H1 (cell line): ENCODE measurements at regions not wholly inside any gene's neighbourhood (a gene's known extent, or its start where the extent isn't known, plus 50 kb on each side); places are given as distances from the start of the nearest gene placed in this dataset.
"Not testable (repeated sequence)": the region's sequence is repeated elsewhere in the genome, so short reads cannot be mapped to it uniquely, and the experiment has no call there.

Experiments used
- CTCF ChIA-PET: fragments of 300-600 bp; sonication (Branson Sonifier 250); formaldehyde crosslinking; loops from one replicate; lab custom pipeline; 2021; ENCODE audit not compliant: partially characterized antibody; lab: Charles Lee
- POLR2A ChIA-PET: fragments of 300-600 bp; sonication (Branson Sonifier 250); formaldehyde crosslinking; loops from one replicate; lab custom pipeline; 2021; ENCODE audit warnings: inconsistent platforms; ENCODE audit not compliant: partially characterized antibody; lab: Charles Lee
- DNase-seq, 2 experiments: peaks; one replicate each; pipeline versions ENCODE4 v3.0.0 to v3.0.0-alpha.2; 2010 to 2022; ENCODE audit warnings: low spot score in 2 of 2, low read depth in 1 of 2, mixed read lengths in 1 of 2
- FAIRE-seq: peaks from 2 replicates; lab custom pipeline; 2011; peaks lifted over from hg19 to GRCh38; lab: Jason Lieb, UNC
- H2AFZ ChIP-seq: 2 replicates; pipeline ENCODE4 v1.8.1; 2012; ENCODE audit warnings: low read length, inconsistent platforms
- H2AK5ac ChIP-seq: 2 replicates; pipeline ENCODE4 v1.6.1; 2013; ENCODE audit warnings: low read depth, low read length
- H2BK120ac ChIP-seq: replicated peaks from 2 replicates; pipeline ENCODE3; 2013; ENCODE audit warnings: low read depth, low read length, inconsistent platforms
- H2BK12ac ChIP-seq: 2 replicates; pipeline ENCODE4 v1.6.1; 2013; ENCODE audit warnings: low read depth, low read length
- H2BK15ac ChIP-seq: 2 replicates; pipeline ENCODE4 v1.6.1; 2013; ENCODE audit warnings: low read length
- H2BK20ac ChIP-seq: 2 replicates; pipeline ENCODE4 v1.6.1; 2013; ENCODE audit warnings: low read length
- H2BK5ac ChIP-seq: 2 replicates; pipeline ENCODE4 v1.6.1; 2013; ENCODE audit warnings: low read depth, low read length
- H3K14ac ChIP-seq: 2 replicates; pipeline ENCODE4 v1.6.1; 2013; ENCODE audit warnings: inconsistent platforms; ENCODE audit not compliant: insufficient read length
- H3K18ac ChIP-seq: 2 replicates; pipeline ENCODE4 v1.6.1; 2013; ENCODE audit warnings: low read length; ENCODE audit errors: extremely low read depth
- H3K23ac ChIP-seq: 2 replicates; pipeline ENCODE4 v1.6.1; 2013; ENCODE audit warnings: inconsistent platforms; ENCODE audit not compliant: insufficient read length
- H3K23me2 ChIP-seq: 2 replicates; pipeline ENCODE4 v1.6.1; 2013; ENCODE audit warnings: low read depth, low read length
- H3K27ac ChIP-seq: 2 replicates; pipeline ENCODE4 v1.6.1; 2011; ENCODE audit warnings: low read depth, low read length, inconsistent platforms
- H3K27me3 ChIP-seq, 4 experiments: replicated peaks in 1 of 4; 1 replicate in 1 of 4; 2 replicates in 3 of 4; pipeline versions ENCODE4 v1.6.1 to v1.8.1; 2011 to 2013; ENCODE audit warnings: low read length in 3 of 4, mild to moderate bottlenecking in 3 of 4, inconsistent platforms in 2 of 4, mixed read lengths in 2 of 4, moderate library complexity in 1 of 4; ENCODE audit not compliant: control insufficient read depth in 3 of 4, insufficient read depth in 3 of 4; ENCODE audit errors: extremely low read depth in 1 of 4
- H3K36me3 ChIP-seq, 4 experiments: 2 replicates each; pipeline versions ENCODE4 v1.6.1 to v1.8.1; 2011 to 2013; ENCODE audit warnings: mild to moderate bottlenecking in 4 of 4, low read length in 3 of 4, moderate library complexity in 2 of 4, control low read depth in 1 of 4, inconsistent platforms in 1 of 4; ENCODE audit not compliant: insufficient read depth in 4 of 4, control insufficient read depth in 2 of 4
- H3K4ac ChIP-seq: replicated peaks from 2 replicates; pipeline ENCODE3; 2013; ENCODE audit warnings: low read length, low read depth, mixed read lengths, inconsistent platforms; ENCODE audit not compliant: insufficient read length
- H3K4me1 ChIP-seq, 4 experiments: replicated peaks in 1 of 4; 1 replicate in 1 of 4; 2 replicates in 3 of 4; pipeline versions ENCODE4 v1.6.1 to v1.8.1; 2011 to 2013; ENCODE audit warnings: low read length in 3 of 4, inconsistent platforms in 2 of 4, mixed read lengths in 1 of 4; ENCODE audit not compliant: insufficient read depth in 4 of 4, control insufficient read depth in 3 of 4
- H3K4me2 ChIP-seq, 2 experiments: 2 replicates each; pipeline versions ENCODE4 v1.6.1 to v1.8.1; 2011 to 2013; ENCODE audit warnings: low read depth in 2 of 2, low read length in 2 of 2, control low read depth in 1 of 2, inconsistent platforms in 1 of 2, mild to moderate bottlenecking in 1 of 2; ENCODE audit not compliant: insufficient read depth in 1 of 2
- H3K4me3 ChIP-seq, 4 experiments: fragments of 200-600, 300-600 bp in 1 of 4; sonication (generic), shearing (Covaris generic), sonication (Bioruptor Twin) in 1 of 4; 2 replicates each; pipeline versions ENCODE4 v1.5.1 to v1.8.1; 2011 to 2016; ENCODE audit warnings: low read length in 4 of 4, low read depth in 3 of 4, control low read depth in 2 of 4, inconsistent platforms in 2 of 4, mild to moderate bottlenecking in 2 of 4, mixed read lengths in 1 of 4, moderate library complexity in 1 of 4; ENCODE audit not compliant: insufficient read depth in 2 of 4; ENCODE audit errors: extremely low read depth in 1 of 4
- H3K56ac ChIP-seq: replicated peaks from 2 replicates; pipeline ENCODE3; 2013; ENCODE audit warnings: low read depth, mild to moderate bottlenecking, mixed read lengths, low read length, inconsistent platforms; ENCODE audit not compliant: insufficient read length
- H3K79me1 ChIP-seq: 2 replicates; pipeline ENCODE4 v1.6.1; 2013; ENCODE audit warnings: low read depth, low read length, control low read depth
- H3K79me2 ChIP-seq, 2 experiments: 2 replicates each; pipeline versions ENCODE4 v1.6.1 to v1.8.1; 2012 to 2013; ENCODE audit warnings: low read length in 2 of 2, mild to moderate bottlenecking in 2 of 2, inconsistent platforms in 1 of 2; ENCODE audit not compliant: insufficient read depth in 2 of 2, control insufficient read depth in 1 of 2
- H3K9ac ChIP-seq, 4 experiments: replicated peaks in 1 of 4; 1 replicate in 1 of 4; 2 replicates in 3 of 4; pipeline versions ENCODE4 v1.6.1 to v1.8.1; 2011 to 2013; ENCODE audit warnings: low read depth in 3 of 4, low read length in 3 of 4, control low read depth in 2 of 4, mild to moderate bottlenecking in 2 of 4, moderate library complexity in 2 of 4, inconsistent platforms in 1 of 4; ENCODE audit errors: extremely low read depth in 1 of 4
- H3K9me3 ChIP-seq, 2 experiments: 2 replicates each; pipeline versions ENCODE4 v1.6.1 to v1.8.1; 2012 to 2013; ENCODE audit warnings: mild to moderate bottlenecking in 2 of 2, moderate library complexity in 2 of 2, control low read depth in 1 of 2, inconsistent platforms in 1 of 2, low read depth in 1 of 2, low read length in 1 of 2, mixed read lengths in 1 of 2; ENCODE audit not compliant: insufficient read depth in 2 of 2
- H4K20me1 ChIP-seq, 2 experiments: replicated peaks in 1 of 2; 2 replicates each; pipeline versions ENCODE3 to v1.8.1; 2011 to 2013; ENCODE audit warnings: inconsistent platforms in 2 of 2, low read length in 2 of 2, mild to moderate bottlenecking in 1 of 2; ENCODE audit not compliant: insufficient read depth in 2 of 2, control insufficient read depth in 1 of 2
- H4K5ac ChIP-seq: 2 replicates; pipeline ENCODE4 v1.6.1; 2013; ENCODE audit warnings: low read length, low read depth, mixed read lengths, inconsistent platforms; ENCODE audit not compliant: insufficient read length
- H4K8ac ChIP-seq: 2 replicates; pipeline ENCODE4 v1.8.0; 2013; ENCODE audit warnings: mild to moderate bottlenecking, moderate library complexity, low read length, inconsistent platforms; ENCODE audit not compliant: insufficient read depth; ENCODE audit errors: extremely low read depth
- H4K91ac ChIP-seq: replicated peaks from 2 replicates; pipeline ENCODE3; 2013; ENCODE audit warnings: low read length, mixed read lengths, inconsistent platforms; ENCODE audit not compliant: insufficient read length
- WGBS, 2 experiments: shearing (Covaris generic) in 1 of 2; methylation state at CpG; one replicate each; pipeline versions ENCODE4 v1.1.6 to v1.1.7; 2013 to 2015; ENCODE audit warnings: low lambda C conversion rate in 2 of 2, mixed read lengths in 2 of 2, inconsistent platforms in 1 of 2, low coverage in 1 of 2, missing lambda C conversion rate in 1 of 2; ENCODE audit not compliant: insufficient replicate concordance in 2 of 2, insufficient coverage in 1 of 2, insufficient read length in 1 of 2; ENCODE audit errors: extremely low coverage in 1 of 2, missing lambda C conversion rate in 1 of 2; 5-methylcytosine and 5-hydroxymethylcytosine counted together

GRCh38 chr12:76971216-76971879 is 92.5 kb upstream of the CSRP2 start:
- H3K23ac ChIP-seq, H4K20me1 ChIP-seq, H3K27me3 ChIP-seq, H3K4me1 ChIP-seq, DNase-seq, H2BK120ac ChIP-seq, H2BK12ac ChIP-seq, H3K18ac ChIP-seq, H2BK20ac ChIP-seq, H4K91ac ChIP-seq, CTCF ChIA-PET, H4K8ac ChIP-seq, H3K4ac ChIP-seq, H3K79me2 ChIP-seq, H2BK15ac ChIP-seq, H3K9ac ChIP-seq, H2AFZ ChIP-seq, H2AK5ac ChIP-seq, H4K5ac ChIP-seq, H3K14ac ChIP-seq, H3K79me1 ChIP-seq, H3K23me2 ChIP-seq, H3K4me2 ChIP-seq, H3K56ac ChIP-seq, POLR2A ChIA-PET, H3K27ac ChIP-seq, H2BK5ac ChIP-seq, H3K36me3 ChIP-seq, FAIRE-seq, H3K4me3 ChIP-seq, H3K9me3 ChIP-seq: not testable (repeated sequence)
- WGBS, 2 experiments: 97% methylated on average over 7 of the region's 7 CpGs; no CpG with 5 or more reads in 1 of the 2 experiments
